A549 (cell line): ENCODE measurements at regions not wholly inside any gene's neighbourhood (a gene's known extent, or its start where the extent isn't known, plus 50 kb on each side); places are given as distances from the start of the nearest gene placed in this dataset.

Experiments used
- ATAC-seq, 2 experiments: fragments of 200-7000 bp in 1 of 2; fragments of >200 bp in 1 of 2; cut with Nextera tagmentation in 1 of 2; cut with Tn5 transposase in 1 of 2; 3 replicates each; pipeline versions ENCODE4 v1.8.0 to v1.9.1; 2018 to 2020; ENCODE audit warnings: mild to moderate bottlenecking in 1 of 2, moderate library complexity in 1 of 2
- CTCF ChIA-PET: fragments of 300-600 bp; sonication (Branson Sonifier 250); formaldehyde crosslinking; extraction: SDS; loops from one replicate; lab custom pipeline; 2021; ENCODE audit warnings: antibody characterized with exemption, inconsistent platforms; lab: Yijun Ruan, JAX
- POLR2A ChIA-PET: fragments of 350-600 bp; formaldehyde crosslinking; extraction: SDS; loops from one replicate; lab custom pipeline; 2021; ENCODE audit warnings: antibody characterized with exemption, inconsistent platforms; lab: Yijun Ruan, JAX
- DNase-seq, 2 experiments: peaks; one replicate each; pipeline versions ENCODE4 v3.0.0 to v3.0.0-alpha.2; 2011 to 2016; ENCODE audit warnings: low read depth in 1 of 2, low spot score in 1 of 2
- FAIRE-seq: peaks from 2 replicates; lab custom pipeline; 2011; peaks lifted over from hg19 to GRCh38; lab: Jason Lieb, UNC
- H3K27ac ChIP-seq, 2 experiments: fragments of >200 bp; sonication (Bioruptor Twin); formaldehyde crosslinking; 3 replicates each; pipeline ENCODE4 v1.5.1; 2016 to 2017
- H3K4me1 ChIP-seq: fragments of >200 bp; sonication (Bioruptor Twin); formaldehyde crosslinking; 3 replicates; pipeline ENCODE4 v1.6.1; 2016
- H3K4me2 ChIP-seq: fragments of >200 bp; sonication (Bioruptor Twin); formaldehyde crosslinking; 3 replicates; pipeline ENCODE4 v1.6.1; 2016
- H3K4me3 ChIP-seq: fragments of >200 bp; sonication (Bioruptor Twin); formaldehyde crosslinking; 3 replicates; pipeline ENCODE4 v1.5.1; 2016
- H3K9me3 ChIP-seq: fragments of >200 bp; sonication (Bioruptor Twin); formaldehyde crosslinking; 3 replicates; pipeline ENCODE4 v1.6.1; 2016
- BHLHE40 ChIP-seq: IDR thresholded peaks from 2 replicates; pipeline ENCODE4 v1.6.1; 2012; ENCODE audit warnings: low read depth, low read length, inconsistent platforms
- CBX8 ChIP-seq: fragments of 200-600 bp; sonication (generic); IDR thresholded peaks from 2 replicates; pipeline ENCODE4 v1.6.1; 2016
- CHD4 ChIP-seq: fragments of 200-600 bp; sonication (generic); IDR thresholded peaks from 2 replicates; pipeline ENCODE4 v1.6.1; 2016; ENCODE audit warnings: antibody characterized with exemption, mild to moderate bottlenecking, borderline replicate concordance
- EHMT2 ChIP-seq: fragments of 200-600 bp; sonication (generic); IDR thresholded peaks from 2 replicates; pipeline ENCODE4 v1.6.1; 2016; ENCODE audit warnings: antibody characterized with exemption, low read depth, mild to moderate bottlenecking, moderate library complexity
- HDAC2 ChIP-seq: fragments of 200-600 bp; sonication (generic); IDR thresholded peaks from 2 replicates; pipeline ENCODE4 v1.6.1; 2016
- HOXB5 ChIP-seq: fragments of 250-450 bp; sonication (Bioruptor Pico); IDR thresholded peaks from 2 replicates; pipeline ENCODE4 v1.5.0; 2020; ENCODE audit warnings: mild to moderate bottlenecking, moderate library complexity
- JUN ChIP-seq, 2 experiments: fragments of >200 bp; sonication (Bioruptor Twin); formaldehyde crosslinking; IDR thresholded peaks; 2 replicates in 1 of 2; 3 replicates in 1 of 2; pipeline ENCODE4 v1.6.1; 2016 to 2017
- JUNB ChIP-seq: fragments of >200 bp; sonication (Bioruptor Twin); formaldehyde crosslinking; IDR thresholded peaks from 2 replicates; pipeline ENCODE4 v1.6.1; 2016
- KDM1A ChIP-seq: fragments of 200-600 bp; sonication (generic); IDR thresholded peaks from 2 replicates; pipeline ENCODE4 v1.6.1; 2016; ENCODE audit warnings: low read depth, mild to moderate bottlenecking
- KDM5A ChIP-seq: fragments of 200-600 bp; sonication (generic); IDR thresholded peaks from 2 replicates; pipeline ENCODE4 v1.6.1; 2016; ENCODE audit warnings: antibody characterized with exemption, mild to moderate bottlenecking
- MYC ChIP-seq: IDR thresholded peaks from 2 replicates; pipeline ENCODE4 v1.6.1; 2012; ENCODE audit warnings: mild to moderate bottlenecking, inconsistent platforms, low read length, improper control_type of control experiment, borderline replicate concordance
- POLR2A ChIP-seq: IDR thresholded peaks from 2 replicates; pipeline ENCODE4 v1.6.1; 2012; ENCODE audit warnings: mild to moderate bottlenecking, low read length
- RAD21 ChIP-seq, 2 experiments: fragments of >200 bp in 1 of 2; sonication (Bioruptor Twin) in 1 of 2; formaldehyde crosslinking in 1 of 2; IDR thresholded peaks in 1 of 2; conservative IDR thresholded peaks in 1 of 2; 2 replicates in 1 of 2; 3 replicates in 1 of 2; pipeline ENCODE4 v1.6.1; 2012 to 2018; ENCODE audit warnings: inconsistent platforms in 1 of 2
- RNF2 ChIP-seq: fragments of 200-600 bp; sonication (generic); IDR thresholded peaks from 2 replicates; pipeline ENCODE4 v1.6.1; 2016; ENCODE audit warnings: low read depth, mild to moderate bottlenecking, antibody characterized with exemption, moderate library complexity, borderline replicate concordance
- SMC3 ChIP-seq: fragments of >200 bp; sonication (Bioruptor Twin); formaldehyde crosslinking; IDR thresholded peaks from 3 replicates; pipeline ENCODE4 v1.6.1; 2018; ENCODE audit warnings: inconsistent platforms
- TFCP2L1 ChIP-seq: fragments of 250-450 bp; sonication (Bioruptor Pico); IDR thresholded peaks from 2 replicates; pipeline ENCODE4 v1.5.0; 2021; ENCODE audit warnings: mild to moderate bottlenecking
- TP53 ChIP-seq: fragments of 250-450 bp; sonication (Bioruptor Pico); IDR thresholded peaks from 2 replicates; pipeline ENCODE4 v1.5.0; 2021; ENCODE audit warnings: mild to moderate bottlenecking, moderate library complexity
- ZC3H11A ChIP-seq: fragments of 450-650 bp; IDR thresholded peaks from 2 replicates; pipeline ENCODE4 v1.6.1; 2014; ENCODE audit warnings: antibody characterized with exemption, mild to moderate bottlenecking
- WGBS: methylation state at CpG from one replicate; pipeline ENCODE4 v1.1.6; 2017; ENCODE audit errors: missing lambda C conversion rate; 5-methylcytosine and 5-hydroxymethylcytosine counted together
- TF ChIP-seq, protein P1 (sequence below): fragments of 250-450 bp; sonication (Bioruptor Pico); IDR thresholded peaks from 2 replicates; pipeline ENCODE4 v1.5.0; 2021; ENCODE audit warnings: mild to moderate bottlenecking, moderate library complexity, borderline replicate concordance
- TF ChIP-seq, protein P2 (sequence below): IDR thresholded peaks from 2 replicates; pipeline ENCODE4 v1.6.1; 2012
- TF ChIP-seq, protein P3 (sequence below): fragments of 250-450 bp; sonication (Bioruptor Pico); IDR thresholded peaks from 2 replicates; pipeline ENCODE4 v1.5.0; 2020; ENCODE audit warnings: low read depth, mild to moderate bottlenecking, moderate library complexity
- TF ChIP-seq, protein P4 (sequence below): IDR thresholded peaks from 2 replicates; pipeline ENCODE4 v1.6.1; 2012; ENCODE audit warnings: low read depth, borderline replicate concordance
- TF ChIP-seq, protein P5 (sequence below): IDR thresholded peaks from 2 replicates; pipeline ENCODE4 v1.6.1; 2012

DNA sequence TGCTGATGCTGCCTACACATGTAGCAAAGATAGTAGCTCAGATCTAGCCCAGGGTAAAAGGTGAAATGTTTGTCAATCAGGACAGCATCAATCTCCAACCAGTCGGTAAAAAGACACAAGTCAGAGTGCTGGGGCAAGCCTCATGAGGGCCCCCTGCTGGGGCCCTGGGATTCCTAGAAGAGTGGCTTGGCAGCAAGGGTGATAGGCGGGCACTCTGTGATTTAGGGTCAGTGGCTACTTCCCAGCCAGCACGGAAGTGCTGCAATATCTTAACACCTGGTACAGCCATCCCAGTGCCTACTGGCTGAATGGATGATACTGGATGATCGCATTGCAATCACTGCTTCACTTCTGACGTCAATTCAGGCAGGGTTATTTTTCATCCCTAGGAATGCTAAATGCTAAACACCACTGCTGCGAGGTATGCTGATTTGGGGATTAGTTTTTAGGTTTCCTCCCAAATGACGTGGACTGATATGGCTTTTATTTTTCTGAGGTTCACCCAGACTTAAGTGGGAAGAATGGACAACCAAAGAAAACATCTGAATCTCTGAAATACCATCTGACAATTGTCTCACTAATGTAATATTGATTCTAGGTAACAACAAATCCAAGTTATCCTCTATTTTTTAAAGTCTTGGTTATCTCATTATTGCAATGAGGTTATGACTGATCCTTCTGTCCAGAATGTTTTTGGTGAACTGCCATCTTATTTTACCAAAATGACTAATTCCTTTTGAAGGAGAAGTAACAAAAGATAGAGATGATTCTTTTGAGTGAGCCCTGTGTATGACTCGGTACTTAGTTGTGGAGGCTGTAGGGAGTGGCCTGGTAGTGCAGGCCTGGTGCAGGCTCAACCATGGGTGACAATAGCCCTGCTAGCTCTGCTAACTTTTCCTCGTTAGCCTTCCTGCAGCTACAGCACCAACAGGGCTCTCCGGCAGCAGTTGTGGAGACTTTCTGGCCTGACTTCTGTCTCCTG lies 432.5 kb downstream of the FGF9 start (continued):
- TF ChIP-seq, protein P1, sequence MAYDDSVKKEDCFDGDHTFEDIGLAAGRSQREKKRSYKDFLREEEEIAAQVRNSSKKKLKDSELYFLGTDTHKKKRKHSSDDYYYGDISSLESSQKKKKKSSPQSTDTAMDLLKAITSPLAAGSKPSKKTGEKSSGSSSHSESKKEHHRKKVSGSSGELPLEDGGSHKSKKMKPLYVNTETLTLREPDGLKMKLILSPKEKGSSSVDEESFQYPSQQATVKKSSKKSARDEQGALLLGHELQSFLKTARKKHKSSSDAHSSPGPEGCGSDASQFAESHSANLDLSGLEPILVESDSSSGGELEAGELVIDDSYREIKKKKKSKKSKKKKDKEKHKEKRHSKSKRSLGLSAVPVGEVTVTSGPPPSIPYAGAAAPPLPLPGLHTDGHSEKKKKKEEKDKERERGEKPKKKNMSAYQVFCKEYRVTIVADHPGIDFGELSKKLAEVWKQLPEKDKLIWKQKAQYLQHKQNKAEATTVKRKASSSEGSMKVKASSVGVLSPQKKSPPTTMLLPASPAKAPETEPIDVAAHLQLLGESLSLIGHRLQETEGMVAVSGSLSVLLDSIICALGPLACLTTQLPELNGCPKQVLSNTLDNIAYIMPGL (CRISPR knock-in tag): no peak
- TF ChIP-seq KDM1A: no peak
- TF ChIP-seq JUN (IDR thresholded peaks at IDR 0.05): no peak
- no peak for TF ChIP-seq ZC3H11A
- TF ChIP-seq RNF2: no peak

DNA sequence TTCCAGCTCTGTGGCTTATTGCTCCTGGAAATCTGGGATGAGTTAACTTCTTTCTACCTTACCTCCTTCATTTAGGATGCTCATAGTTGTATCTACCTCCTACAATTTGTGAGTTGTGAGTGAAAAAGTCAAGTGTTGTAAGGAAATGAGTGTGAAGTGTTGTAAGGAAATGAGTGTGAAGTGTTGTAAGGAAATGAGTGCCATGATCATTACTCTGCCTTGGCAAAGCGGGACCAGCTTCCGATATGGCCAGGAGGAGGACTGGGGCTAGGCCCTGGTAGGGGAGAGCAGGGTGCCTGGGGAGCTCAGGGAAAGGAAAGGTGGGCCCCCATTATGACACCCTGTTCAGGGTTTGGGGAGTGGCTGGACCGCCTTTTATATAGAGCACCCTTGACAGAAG lies 435.2 kb downstream of the FGF9 start:
- ATAC-seq (no peak), DNase-seq (no peak), FAIRE-seq (no peak)
- Histone ChIP-seq H3K9me3 (no peaks in the 10 kb centered on the region), H3K27ac (no peak overlapping the region), H3K4me2 (no peak overlapping the region), H3K4me3 (no peak overlapping the region), H3K4me1 (no peaks in the 10 kb centered on the region; the same call in 2 of the 3 replicates)
- ChIA-PET CTCF (no interaction called here), POLR2A (no interaction called here)
- WGBS: 94% methylated on average over 3 of the region's 3 CpGs
- TF ChIP-seq, protein P2, sequence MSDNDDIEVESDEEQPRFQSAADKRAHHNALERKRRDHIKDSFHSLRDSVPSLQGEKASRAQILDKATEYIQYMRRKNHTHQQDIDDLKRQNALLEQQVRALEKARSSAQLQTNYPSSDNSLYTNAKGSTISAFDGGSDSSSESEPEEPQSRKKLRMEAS: no peak
- TF ChIP-seq MYC (no peak), JUN (IDR thresholded peaks at IDR 0.05) (no peak), TP53 (CRISPR knock-in tag) (no peak), RNF2 (no peak), JUNB (no peak), CHD4 (no peak), CBX8 (no peak), POLR2A (no peak), HDAC2 (no peak), KDM5A (no peak), TFCP2L1 (no peak), EHMT2 (no peak), SMC3 (no peak), HOXB5 (CRISPR knock-in tag) (no peak), BHLHE40 (no peak), RAD21 (conservative IDR thresholded peaks at IDR 0.05 in 1 of 2, IDR thresholded peaks at IDR 0.05 in 1 of 2) (no peak)
- TF ChIP-seq, protein P3, sequence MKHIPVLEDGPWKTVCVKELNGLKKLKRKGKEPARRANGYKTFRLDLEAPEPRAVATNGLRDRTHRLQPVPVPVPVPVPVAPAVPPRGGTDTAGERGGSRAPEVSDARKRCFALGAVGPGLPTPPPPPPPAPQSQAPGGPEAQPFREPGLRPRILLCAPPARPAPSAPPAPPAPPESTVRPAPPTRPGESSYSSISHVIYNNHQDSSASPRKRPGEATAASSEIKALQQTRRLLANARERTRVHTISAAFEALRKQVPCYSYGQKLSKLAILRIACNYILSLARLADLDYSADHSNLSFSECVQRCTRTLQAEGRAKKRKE: no peak
- TF ChIP-seq, protein P4, sequence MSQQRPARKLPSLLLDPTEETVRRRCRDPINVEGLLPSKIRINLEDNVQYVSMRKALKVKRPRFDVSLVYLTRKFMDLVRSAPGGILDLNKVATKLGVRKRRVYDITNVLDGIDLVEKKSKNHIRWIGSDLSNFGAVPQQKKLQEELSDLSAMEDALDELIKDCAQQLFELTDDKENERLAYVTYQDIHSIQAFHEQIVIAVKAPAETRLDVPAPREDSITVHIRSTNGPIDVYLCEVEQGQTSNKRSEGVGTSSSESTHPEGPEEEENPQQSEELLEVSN: no peak
- TF ChIP-seq, protein P5, sequence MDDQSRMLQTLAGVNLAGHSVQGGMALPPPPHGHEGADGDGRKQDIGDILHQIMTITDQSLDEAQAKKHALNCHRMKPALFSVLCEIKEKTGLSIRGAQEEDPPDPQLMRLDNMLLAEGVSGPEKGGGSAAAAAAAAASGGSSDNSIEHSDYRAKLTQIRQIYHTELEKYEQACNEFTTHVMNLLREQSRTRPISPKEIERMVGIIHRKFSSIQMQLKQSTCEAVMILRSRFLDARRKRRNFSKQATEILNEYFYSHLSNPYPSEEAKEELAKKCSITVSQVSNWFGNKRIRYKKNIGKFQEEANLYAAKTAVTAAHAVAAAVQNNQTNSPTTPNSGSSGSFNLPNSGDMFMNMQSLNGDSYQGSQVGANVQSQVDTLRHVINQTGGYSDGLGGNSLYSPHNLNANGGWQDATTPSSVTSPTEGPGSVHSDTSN: no peak
- TF ChIP-seq, all 56 proteins: peak for 0
